Activated CD8-positive, alpha-beta memory T cell treated with anti-CD3 and anti-CD28 coated beads, Interleukin-2, amount 10 ng/mL, durations not matched to agents 7 days and 5 days (primary cell): ENCODE measurements at regions not wholly inside any gene's neighbourhood (a gene's known extent, or its start where the extent isn't known, plus 50 kb on each side); places are given as distances from the start of the nearest gene placed in this dataset.
"Not testable (repeated sequence)": the region's sequence is repeated elsewhere in the genome, so short reads cannot be mapped to it uniquely, and the experiment has no call there.

Source experiments
- ATAC-seq: fragments of 150-1000 bp; cut with Tn5 transposase; one replicate; pipeline ENCODE4 v1.10.0; 2021; ENCODE audit warnings: moderate library complexity
- CTCF ChIA-PET: fragments of 350-600 bp; sonication (Branson Sonifier 250); formaldehyde crosslinking; loops from one replicate; lab custom pipeline; 2021; ENCODE audit warnings: antibody characterized with exemption; lab: Charles Lee
- DNase-seq: peaks from one replicate; pipeline ENCODE4 v3.0.0-alpha.2; 2020
- H3K27ac Mint-ChIP-seq: one replicate; pipeline ENCODE4 v1.8.0; 2021; ENCODE audit warnings: mild to moderate bottlenecking, mixed read lengths
- H3K27me3 Mint-ChIP-seq: one replicate; pipeline ENCODE4 v1.8.0; 2021; ENCODE audit warnings: mixed read lengths
- H3K36me3 Mint-ChIP-seq: one replicate; pipeline ENCODE4 v1.8.0; 2021; ENCODE audit warnings: mild to moderate bottlenecking, mixed read lengths
- H3K4me1 Mint-ChIP-seq: one replicate; pipeline ENCODE4 v1.8.0; 2021; ENCODE audit warnings: mixed read lengths
- H3K4me3 Mint-ChIP-seq: one replicate; pipeline ENCODE4 v1.8.0; 2021; ENCODE audit warnings: mild to moderate bottlenecking, moderate library complexity, mixed read lengths
- H3K9me3 Mint-ChIP-seq: one replicate; pipeline ENCODE4 v1.8.0; 2022; ENCODE audit warnings: low read depth, mixed read lengths

DNA sequence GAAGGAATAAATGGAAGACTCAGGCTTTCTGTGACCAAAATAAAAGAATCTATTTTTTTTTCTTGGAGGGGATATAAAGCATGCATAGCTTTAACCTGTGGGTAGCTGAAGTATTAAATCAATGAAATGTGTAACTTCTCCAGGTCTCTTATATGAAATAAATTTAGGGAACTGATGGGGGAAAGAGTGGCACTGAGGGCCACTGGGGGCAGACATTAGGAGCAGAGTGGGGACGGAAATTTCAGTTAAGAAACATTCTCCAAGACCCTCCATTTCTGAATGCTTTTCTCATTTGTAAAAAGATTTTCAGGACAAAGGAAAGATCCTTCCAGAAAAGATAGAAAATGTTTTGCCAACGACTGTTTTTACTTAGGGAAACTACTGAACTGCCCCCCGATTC lies 131.0 kb downstream of the GPX5 start:
- Mint-ChIP-seq H3K36me3 (no peaks in the 10 kb centered on the region), H3K4me1 (peaks cover 17% of the 10 kb centered on the region), H3K27ac (no peak overlapping the region), H3K9me3 (no peaks in the 10 kb centered on the region), H3K4me3 (peak overlapping the region; percentile 68), H3K27me3 (peaks cover 66% of the 10 kb centered on the region)
- ATAC-seq: no peak
- CTCF ChIA-PET: no interaction called here
- no peak for DNase-seq

DNA sequence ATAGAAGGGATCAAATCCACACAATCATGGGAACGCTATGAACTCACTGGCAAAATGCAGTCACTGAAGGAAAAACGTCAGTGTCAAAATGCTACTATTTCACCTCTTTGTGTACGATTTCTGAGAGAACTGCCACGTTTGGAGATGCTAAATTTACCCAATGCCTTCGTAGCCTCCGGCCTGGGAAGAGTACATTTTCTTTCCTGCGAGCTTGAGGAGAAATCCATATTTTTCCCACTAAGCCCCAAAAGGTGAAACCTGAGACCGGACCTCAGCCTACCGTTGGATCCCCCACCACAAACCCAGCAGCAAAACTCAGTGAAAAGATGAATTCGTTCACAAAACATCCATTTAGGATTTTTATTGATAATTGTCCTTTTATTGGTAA lies 131.7 kb downstream of the GPX5 start:
- H3K27ac Mint-ChIP-seq: no peak overlapping the region
- no peak for DNase-seq
- H3K36me3 Mint-ChIP-seq: no peaks in the 10 kb centered on the region
- no peaks in the 10 kb centered on the region for H3K9me3 Mint-ChIP-seq
- ATAC-seq: no peak
- H3K27me3 Mint-ChIP-seq: peaks cover 62% of the 10 kb centered on the region
- CTCF ChIA-PET: no interaction called here
- peak overlapping the region; percentile 68 for H3K4me3 Mint-ChIP-seq
- H3K4me1 Mint-ChIP-seq: peaks cover 17% of the 10 kb centered on the region

DNA sequence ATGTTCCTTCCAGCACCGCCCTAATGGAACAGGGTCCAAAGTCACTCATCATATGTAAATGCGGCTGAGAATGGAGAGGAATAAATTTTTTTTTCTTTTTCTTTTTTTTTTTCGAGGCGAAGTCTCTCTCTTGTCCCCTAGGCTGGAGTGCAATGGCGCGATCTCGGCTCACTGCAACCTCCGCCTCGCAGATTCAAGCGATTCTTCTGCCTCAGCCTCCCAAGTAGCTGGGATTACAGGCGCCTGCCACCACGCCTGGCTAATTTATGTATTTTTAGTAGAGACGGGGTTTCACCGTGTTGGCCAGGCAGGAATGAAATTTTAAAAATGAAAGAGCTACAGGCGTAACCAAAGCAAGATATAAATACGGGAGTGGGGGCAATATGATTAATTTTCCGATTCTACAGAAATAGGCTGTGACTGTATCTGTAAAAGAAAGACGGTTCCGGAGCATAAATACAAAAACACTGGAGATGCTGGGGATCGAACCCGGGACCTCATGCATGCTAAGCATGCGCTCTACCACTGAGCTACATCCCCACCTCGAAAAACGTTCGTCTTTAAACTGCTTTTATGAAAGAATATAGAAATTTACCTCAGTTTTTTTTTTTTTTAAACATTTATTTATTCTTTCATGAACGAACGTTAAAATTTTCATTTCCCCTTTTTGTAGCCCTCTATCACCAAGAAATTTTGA lies 132.2 kb downstream of the GPX5 start:
- H3K4me3 Mint-ChIP-seq: peak overlapping the region; percentile 68
- H3K9me3 Mint-ChIP-seq: no peaks in the 10 kb centered on the region
- H3K4me1 Mint-ChIP-seq: peaks cover 17% of the 10 kb centered on the region
- peaks cover 66% of the 10 kb centered on the region for H3K27me3 Mint-ChIP-seq
- CTCF ChIA-PET: no interaction called here
- H3K27ac Mint-ChIP-seq: peak overlapping the region; percentile 32
- DNase-seq (peak; percentile 56), ATAC-seq (peak; percentile 76)
- H3K36me3 Mint-ChIP-seq: no peaks in the 10 kb centered on the region

DNA sequence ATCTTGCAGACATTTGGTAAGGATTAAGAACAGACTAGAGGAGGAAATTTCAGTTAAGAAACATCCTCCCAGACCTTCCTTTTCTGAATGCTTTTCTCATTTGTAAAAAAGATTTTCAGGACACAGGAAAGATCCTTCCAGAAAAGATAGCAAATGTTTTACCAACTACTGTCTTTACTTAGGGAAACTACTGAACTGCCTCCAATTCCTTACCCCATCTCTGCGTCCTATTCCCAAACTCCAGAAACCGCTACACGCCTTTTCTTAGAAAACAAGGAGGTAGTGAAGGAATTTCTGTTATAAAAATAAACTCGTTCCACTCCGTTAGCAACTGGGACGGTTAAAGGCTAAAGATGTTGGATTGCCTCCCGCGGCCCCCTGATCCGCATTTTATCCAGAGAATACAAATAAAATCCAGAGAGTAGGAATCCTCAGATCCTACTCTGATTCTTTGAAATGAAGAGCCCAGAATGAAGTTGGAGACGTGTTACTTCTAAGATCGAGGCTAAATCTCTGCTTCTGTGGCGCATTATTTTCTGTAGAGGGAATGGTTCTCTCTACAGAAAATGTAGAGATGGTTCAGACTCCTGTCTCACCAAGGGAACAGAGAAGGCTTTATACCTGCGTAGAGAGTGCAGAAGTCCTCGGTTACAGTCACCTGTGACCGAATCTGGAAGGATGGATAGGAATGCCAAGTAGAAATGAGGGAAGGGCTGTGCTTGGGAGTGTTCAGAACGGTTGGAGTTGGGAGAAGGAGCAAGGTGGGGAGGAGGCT lies 133.0 kb downstream of the GPX5 start:
- CTCF ChIA-PET: no interaction called here

DNA sequence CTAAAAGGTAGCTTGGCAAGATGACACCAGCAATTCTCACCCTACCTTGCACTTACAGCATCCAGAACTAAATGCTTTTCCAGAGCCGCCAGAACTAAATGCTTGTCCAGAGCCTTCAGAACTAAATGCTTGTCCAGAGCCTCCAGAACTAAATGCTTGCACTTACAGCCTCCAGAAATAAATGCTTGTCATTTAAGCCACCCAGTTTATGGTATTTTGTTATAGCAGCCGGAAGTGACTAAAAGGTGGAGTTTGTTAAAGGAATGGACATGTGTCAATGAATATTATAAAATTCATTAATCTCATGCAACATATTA lies 133.5 kb downstream of the GPX5 start:
- ATAC-seq (no peak), DNase-seq (no peak)
- Mint-ChIP-seq H3K27me3 (peaks cover 67% of the 10 kb centered on the region), H3K9me3 (no peaks in the 10 kb centered on the region), H3K27ac (no peak overlapping the region), H3K4me3 (no peak overlapping the region), H3K36me3 (no peaks in the 10 kb centered on the region), H3K4me1 (peaks cover 17% of the 10 kb centered on the region)
- CTCF ChIA-PET: no interaction called here

More for the DNA sequence above, 133.0 kb downstream of the GPX5 start:
- no peak for DNase-seq
- no peak for ATAC-seq
- Mint-ChIP-seq H3K27ac (peak overlapping the region; percentile 32), H3K4me3 (peak overlapping the region; percentile 68), H3K4me1 (peaks cover 17% of the 10 kb centered on the region), H3K27me3 (peaks cover 67% of the 10 kb centered on the region), H3K36me3 (no peaks in the 10 kb centered on the region), H3K9me3 (no peaks in the 10 kb centered on the region)

DNA sequence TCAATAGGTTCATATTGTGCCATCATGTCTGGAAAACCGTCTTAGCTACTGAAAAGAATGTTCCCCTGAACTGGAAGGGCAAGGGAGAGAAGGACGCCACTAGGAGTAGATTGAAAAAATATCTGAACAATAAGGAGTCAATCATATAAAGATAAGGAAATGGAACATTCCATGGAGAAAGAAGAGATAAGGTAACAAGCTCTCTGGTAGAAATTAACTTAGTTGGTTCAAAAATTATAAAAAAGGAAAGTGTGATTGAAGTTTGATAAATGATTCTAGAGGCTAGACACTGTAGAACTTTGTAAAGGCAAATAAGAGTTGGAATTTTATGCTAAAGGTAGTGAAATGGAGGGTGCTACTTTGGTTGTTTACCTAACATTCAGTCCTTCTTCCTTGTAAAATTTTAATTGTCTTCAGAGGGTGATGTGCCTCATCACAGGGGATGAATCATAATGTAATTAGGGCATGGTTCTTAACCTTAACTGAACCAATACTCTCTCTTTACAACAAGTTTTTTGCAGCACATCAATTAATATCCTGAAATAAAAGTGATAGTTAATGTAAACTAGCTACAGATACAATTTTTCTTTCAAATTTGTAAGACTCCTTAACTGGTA lies 135.5 kb downstream of the GPX5 start:
- CTCF ChIA-PET: no interaction called here
- peaks cover 17% of the 10 kb centered on the region for H3K4me1 Mint-ChIP-seq

DNA sequence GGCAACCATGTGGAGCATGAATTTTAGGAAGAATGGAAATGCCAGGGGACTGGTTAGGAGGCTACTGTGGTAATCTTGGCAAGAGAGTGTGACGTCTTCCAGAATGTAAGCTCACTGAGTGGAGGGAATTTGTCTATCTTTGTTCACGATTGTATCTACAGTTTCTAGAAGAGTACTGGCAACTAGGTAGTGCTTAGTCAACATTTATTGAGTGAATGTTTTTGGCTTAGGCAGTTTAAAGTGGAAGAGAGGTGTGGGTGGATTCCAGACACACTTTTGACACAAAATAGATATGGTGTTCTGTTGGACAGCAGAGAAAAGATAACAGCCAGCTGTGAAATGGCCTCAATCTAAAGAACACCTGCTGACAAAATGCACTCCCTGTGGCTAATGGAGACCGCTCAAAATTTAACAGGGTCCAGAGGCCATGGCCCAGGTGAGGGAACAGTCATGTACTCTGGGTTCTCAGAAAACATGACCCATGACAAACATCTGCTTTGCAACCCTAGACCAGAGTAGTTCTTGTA lies 139.3 kb downstream of the GPX5 start:
- no peak for ATAC-seq
- DNase-seq: no peak
- Mint-ChIP-seq H3K36me3 (no peaks in the 10 kb centered on the region), H3K27ac (no peak overlapping the region), H3K9me3 (no peaks in the 10 kb centered on the region), H3K27me3 (peaks cover 22% of the 10 kb centered on the region), H3K4me1 (no peaks in the 10 kb centered on the region), H3K4me3 (no peak overlapping the region)
- CTCF ChIA-PET: no interaction called here

More for the DNA sequence above, 135.5 kb downstream of the GPX5 start:
- H3K4me3 Mint-ChIP-seq: no peak overlapping the region
- H3K36me3 Mint-ChIP-seq: no peaks in the 10 kb centered on the region
- ATAC-seq (no peak), DNase-seq (no peak)
- no peak overlapping the region for H3K27ac Mint-ChIP-seq
- no peaks in the 10 kb centered on the region for H3K9me3 Mint-ChIP-seq
- peaks cover 55% of the 10 kb centered on the region for H3K27me3 Mint-ChIP-seq

DNA sequence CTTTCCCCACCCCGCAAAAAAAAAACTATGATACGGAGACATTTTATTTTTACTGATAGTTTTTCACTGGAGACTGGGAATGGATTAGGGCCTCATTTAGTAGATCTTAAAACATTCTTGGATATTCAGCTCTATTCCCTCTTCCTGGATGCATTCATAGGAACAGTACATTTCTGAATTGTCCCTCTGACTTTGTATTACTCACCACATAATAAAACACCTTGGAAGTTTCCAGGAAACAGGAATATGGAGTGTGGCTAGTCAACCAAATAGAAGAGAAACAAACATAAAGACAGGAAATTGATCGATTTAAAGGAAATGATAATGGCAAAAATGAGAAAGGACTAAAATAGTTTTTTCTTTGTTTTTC lies 147.7 kb downstream of the GPX5 start:
- H3K27ac Mint-ChIP-seq: no peak overlapping the region
- H3K36me3 Mint-ChIP-seq: peaks cover 3% of the 10 kb centered on the region
- H3K4me3 Mint-ChIP-seq: no peak overlapping the region
- peaks cover 37% of the 10 kb centered on the region for H3K27me3 Mint-ChIP-seq
- no peaks in the 10 kb centered on the region for H3K9me3 Mint-ChIP-seq
- CTCF ChIA-PET: no interaction called here
- DNase-seq: no peak
- ATAC-seq: no peak
- H3K4me1 Mint-ChIP-seq: peaks cover 14% of the 10 kb centered on the region

DNA sequence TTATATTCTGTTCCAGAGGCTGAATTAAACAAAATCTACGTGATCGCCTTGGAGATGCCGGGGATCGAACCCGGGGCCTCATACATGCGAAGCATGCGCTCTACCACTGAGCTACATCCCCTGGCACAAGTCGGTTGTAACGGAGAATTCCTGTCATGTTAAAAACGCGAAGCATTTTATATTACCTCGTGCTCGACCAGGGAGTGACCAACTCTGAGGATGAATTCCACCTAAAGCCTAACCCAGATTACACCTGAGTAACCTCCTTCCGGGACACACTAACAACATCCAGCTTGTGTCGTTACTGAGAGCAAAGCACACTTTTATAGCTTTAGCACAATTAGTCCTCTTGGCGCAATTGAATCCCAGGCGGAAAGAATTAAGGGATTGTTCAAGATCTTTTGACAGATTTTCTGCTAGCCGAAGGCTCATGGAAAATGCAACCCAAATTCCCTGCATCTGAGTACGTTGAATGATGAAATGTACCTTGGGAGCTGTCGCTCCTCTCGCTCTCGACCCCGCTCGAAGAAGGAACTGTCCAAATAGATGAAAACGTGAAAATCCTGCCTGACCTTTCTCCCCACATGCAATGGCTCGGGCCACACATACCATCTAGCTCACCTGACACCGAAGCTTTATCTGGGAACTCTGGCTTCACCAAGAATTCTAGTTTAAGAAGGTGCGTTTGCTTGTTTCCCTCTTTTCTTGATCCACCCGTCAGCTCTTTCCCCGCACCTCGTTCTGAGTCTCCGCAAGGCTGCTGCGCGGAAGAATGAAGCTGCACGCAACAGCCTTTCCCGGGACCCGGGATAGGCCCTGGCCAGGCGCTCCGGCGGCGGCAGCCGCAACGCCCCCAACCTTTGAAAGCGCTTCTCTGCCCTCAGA lies 148.3 kb downstream of the GPX5 start:
- Mint-ChIP-seq H3K9me3 (no peaks in the 10 kb centered on the region), H3K4me3 (peak overlapping the region; percentile 50), H3K27ac (no peak overlapping the region), H3K36me3 (peaks cover 3% of the 10 kb centered on the region), H3K4me1 (peaks cover 14% of the 10 kb centered on the region), H3K27me3 (peaks cover 41% of the 10 kb centered on the region)
- CTCF ChIA-PET: no interaction called here
- DNase-seq: peak; percentile 44
- peak; percentile 47 for ATAC-seq

DNA sequence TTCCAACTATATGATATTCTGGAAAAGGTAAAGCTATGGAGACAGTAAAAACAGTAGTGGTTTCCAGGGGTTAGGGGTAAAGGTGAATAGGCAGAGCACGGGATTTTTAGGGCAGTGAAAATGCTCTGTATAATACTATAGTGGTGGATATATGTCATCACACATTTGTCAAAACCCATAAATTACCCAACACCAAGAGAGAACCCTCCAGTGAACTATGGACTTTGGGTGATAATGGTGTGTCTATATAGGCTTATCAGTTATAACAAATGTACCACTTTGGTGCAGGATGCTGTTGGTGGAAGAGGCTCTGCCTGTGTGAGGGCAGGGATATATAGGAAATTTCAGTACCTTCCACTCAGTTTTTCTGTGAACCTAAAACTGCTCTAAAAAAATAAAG lies 149.9 kb downstream of the GPX5 start:
- Mint-ChIP-seq H3K9me3 (no peaks in the 10 kb centered on the region), H3K27ac (no peak overlapping the region), H3K4me3 (no peak overlapping the region), H3K36me3 (peaks cover 3% of the 10 kb centered on the region), H3K4me1 (peaks cover 14% of the 10 kb centered on the region), H3K27me3 (peaks cover 45% of the 10 kb centered on the region)
- DNase-seq (no peak), ATAC-seq (no peak)
- CTCF ChIA-PET: no interaction called here

DNA sequence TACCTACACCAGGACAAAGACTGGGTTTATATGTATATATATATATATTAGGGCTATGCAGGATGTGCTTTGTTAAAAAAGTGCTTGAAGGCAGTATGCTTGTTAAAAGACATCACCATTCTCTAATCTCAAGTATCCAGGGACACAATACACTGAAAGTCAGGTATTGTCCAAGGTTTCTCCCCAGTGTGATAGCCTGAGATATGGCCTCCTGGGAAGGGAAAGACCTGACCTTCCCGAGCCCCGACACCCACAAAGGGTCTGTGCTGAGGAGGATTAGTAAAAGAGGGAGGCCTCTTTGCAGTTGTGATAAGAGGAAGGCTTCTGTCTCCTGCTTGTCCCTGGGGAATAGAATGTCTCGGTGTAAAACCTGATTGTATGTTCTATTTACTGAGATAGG lies 156.9 kb downstream of the GPX5 start:
- Mint-ChIP-seq H3K4me3 (no peak overlapping the region), H3K9me3 (no peaks in the 10 kb centered on the region), H3K27ac (no peak overlapping the region), H3K27me3 (peaks cover 64% of the 10 kb centered on the region), H3K36me3 (no peaks in the 10 kb centered on the region), H3K4me1 (peaks cover 16% of the 10 kb centered on the region)
- ATAC-seq (no peak), DNase-seq (no peak)
- CTCF ChIA-PET: no interaction called here

DNA sequence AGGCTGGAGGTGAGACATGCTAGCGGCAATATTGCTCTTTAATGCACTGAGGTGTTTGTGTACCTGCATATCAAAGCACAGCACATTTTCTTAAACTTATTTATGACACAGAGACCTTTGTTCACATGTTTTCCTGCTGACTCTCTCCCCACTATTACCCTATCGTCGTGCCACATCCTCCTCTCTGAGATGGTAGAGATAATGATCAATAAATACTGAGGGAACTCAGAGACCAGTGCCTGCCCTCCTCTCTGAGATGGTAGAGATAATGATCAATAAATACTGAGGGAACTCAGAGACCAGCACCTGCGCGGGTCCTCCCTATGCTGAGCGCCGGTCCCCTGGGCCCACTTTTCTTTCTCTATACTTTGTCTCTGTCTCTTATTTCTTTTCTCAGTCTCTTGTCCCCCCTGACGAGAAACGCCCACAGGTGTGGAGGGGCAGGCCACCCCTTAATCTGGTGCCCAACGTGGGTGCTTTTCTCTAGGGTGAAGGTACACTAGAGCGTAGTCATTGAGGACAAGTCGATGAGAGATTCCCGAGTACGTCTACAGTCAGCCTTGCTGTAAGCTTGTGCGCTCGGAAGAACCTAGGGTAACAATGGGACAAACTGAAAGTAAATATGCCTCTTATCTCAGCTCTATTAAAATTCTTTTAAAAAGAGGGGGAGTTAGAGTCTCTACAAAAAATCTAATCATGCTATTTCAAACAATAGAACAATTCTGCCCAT lies 157.4 kb downstream of the GPX5 start:
- Mint-ChIP-seq H3K4me1 (peaks cover 16% of the 10 kb centered on the region), H3K27me3 (peaks cover 70% of the 10 kb centered on the region)
- H3K27ac Mint-ChIP-seq, DNase-seq, H3K4me3 Mint-ChIP-seq, ATAC-seq, H3K9me3 Mint-ChIP-seq, H3K36me3 Mint-ChIP-seq, CTCF ChIA-PET: not testable (repeated sequence)
